ENCODE measurements at regions not wholly inside any gene's neighbourhood (a gene's known extent, or its start where the extent isn't known, plus 50 kb on each side); places are given as distances from the start of the nearest gene placed in this dataset.

DNA sequence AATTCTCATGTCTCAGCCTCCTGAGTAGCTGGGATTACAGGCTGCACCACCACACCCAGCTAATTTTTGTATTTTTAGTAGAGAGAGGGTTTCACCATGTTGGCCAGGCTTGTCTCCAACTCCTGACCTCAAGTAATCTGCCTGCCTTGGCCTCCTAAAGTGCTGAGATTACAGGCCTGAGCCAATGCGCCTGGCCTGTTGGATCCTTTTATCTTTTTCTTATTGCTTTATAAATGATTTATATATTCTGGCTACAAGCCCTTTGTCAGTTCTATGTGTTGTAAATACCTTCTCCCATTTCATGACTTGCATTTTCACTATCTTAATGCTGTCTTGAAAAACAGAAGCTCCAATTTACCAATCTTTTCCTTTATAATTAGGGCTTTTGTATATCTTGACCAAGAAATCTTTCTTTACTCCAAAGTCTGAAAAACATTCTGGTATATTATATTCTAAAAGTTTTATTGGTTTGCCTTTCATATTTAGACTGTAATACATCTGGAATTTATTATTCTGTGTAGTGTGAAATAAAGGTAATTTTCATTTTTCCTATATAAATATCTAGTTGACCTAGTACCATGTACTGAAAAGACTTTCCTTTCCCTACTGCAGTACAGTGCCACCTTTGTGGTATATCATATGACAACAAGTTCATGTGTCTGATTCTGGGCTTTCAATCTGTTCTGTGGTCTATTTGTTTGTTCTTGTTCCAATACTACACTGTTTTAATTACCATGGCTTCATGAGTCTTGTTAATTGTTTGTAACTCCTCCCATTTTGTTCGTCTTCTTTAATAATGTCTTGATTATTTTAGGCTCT, 52.9 kb upstream of the RNU6-1 start:
- DNase-seq, result no peak

DNA sequence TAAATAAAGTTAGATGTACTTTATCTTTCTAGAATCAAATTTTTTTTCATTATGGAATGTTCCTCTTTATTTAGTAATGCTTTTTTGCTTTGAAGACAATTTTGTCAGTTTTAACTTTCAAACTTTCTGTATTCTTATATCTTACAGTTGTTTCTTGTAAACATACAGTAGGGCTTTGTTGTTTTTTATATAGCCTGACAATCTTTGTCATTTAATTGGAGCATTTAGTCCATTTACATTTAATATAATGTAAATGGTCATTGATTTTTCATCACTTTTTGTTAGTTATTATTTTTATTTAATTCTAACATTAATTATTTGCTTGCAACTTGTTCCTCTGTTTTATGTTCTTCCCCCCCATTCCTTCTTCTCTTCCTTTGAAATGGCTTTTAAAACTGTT, 55.4 kb upstream of the RNU6-1 start:
- no peak for DNase-seq

DNA sequence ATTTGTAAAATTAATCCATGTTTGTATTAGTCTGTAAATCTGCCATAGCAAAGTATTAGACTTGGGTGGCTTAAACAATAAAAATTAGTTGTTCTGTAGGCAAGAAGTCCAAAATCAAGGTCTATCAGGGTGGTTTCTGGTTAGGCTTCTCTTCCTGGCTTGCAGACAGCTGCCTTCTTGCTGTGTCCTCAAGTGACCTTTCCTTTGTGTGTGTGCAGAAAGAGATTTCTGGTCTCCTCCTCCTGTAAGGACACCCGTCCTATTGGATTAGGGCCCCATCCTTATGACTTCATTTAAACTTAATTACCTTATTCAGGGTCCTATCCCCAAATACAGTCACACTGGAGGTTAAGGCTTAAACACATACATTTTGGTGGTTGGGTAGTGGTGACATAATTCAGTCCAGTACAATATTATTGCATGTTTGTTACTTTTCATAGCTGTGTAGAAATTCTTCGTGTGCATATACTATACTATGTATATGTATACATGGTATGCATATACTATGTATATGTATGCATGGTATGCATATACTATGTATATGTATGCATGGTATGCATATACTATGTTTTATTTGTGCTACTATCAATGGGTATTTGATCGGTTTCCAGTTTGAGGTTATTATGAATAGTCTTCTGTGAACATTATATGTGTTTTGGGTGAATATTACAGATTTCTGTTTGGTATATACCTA, 57.9 kb upstream of the RNU6-1 start:
- DNase-seq, result no peak

DNA sequence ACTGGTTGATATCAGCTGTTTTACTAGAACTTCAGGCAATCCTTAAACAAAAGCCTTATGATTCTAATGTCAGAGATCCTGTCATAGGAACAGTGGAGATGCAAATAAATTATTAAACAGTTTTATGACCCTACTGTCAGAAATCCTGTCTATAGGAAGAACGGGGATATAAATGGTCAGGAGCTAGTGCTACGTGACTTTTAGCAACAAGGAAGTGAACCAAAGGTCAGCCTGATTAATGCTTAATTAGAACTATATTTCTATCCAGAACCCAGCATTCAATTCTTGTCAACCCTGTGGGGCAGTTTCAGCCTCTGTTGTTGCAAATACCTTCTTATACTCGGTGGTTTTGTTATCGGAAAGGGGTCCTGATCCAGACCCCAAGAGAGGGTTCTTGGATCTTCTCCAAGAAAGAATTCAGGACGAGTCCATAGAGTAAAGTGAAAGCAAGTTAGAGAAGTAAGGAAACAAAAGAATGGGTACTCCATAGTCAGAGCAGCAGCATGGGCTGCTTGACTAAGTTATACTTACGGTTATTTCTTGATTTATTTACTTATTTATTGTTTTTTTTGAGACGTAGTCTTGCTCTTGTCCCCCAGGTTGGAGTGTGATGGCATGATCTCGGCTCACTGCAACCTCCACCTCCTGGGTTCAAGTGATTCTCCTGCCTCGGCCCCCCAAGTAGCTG, 59.9 kb upstream of the RNU6-1 start:
- DNase-seq, result no peak

DNA sequence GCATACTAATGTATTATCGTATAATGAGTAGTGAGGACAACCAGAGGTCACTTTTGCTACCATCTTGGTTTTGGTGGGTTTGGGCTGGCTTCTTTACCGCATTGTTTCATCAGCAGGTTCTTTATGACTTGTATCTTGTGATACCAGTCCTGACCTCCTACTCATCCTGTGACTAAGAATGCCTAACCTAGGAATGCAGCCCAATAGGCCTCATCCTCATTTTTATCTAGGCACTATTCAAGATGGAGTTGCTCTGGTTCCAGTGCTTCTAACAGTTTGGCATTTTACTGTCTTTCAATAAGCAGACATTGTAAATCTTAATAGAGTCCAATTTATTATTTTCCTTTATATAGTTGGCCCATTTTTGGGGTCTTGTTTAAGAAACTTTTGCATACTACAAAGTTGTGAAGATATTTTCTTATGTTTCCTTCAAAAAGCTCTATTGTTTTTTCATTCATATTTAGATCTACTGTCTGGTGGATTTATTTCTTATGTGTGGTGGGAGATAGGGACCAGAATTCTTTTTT, 60.8 kb upstream of the RNU6-1 start:
- DNase-seq, result no peak

DNA sequence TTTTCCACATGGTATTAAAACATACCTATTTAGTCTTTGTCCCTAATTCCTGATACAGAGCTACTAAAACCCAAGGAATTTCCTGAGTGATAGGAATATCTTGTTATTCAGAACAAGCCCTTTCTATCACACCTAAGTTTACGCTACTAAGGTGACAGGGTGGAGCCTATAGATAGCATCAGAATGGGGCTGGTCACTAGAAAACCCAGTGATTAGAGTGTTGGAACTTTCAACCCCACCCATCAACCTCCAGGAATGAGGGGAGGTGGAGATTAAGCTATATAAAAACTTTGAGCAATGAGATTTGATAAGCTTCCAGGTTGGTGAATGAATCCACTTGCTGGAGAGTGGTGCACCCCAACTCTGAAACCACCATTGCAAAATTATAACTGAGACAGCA, 62.1 kb upstream of the RNU6-1 start:
- no peak for DNase-seq

DNA sequence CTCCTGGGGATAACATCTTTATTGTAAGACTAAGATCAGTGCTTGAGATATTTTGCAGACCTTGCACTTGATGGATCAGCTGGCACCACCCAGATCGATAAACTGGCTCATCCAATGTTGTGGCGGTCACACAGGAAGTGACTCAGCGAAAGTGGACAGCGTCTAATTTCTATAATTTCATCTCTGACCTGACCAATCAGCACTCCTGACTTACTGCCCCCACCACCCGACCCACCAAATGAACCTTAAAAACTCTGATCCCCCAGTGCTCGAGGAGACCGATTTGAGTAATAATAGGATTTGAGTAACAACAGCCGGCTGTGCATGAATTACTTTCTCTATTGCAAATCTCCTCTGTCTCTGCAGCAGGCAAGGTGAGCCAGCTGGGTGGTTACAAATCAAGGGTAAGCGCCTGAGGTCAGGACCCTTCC, 62.7 kb upstream of the RNU6-1 start:
- no peak for DNase-seq

DNA sequence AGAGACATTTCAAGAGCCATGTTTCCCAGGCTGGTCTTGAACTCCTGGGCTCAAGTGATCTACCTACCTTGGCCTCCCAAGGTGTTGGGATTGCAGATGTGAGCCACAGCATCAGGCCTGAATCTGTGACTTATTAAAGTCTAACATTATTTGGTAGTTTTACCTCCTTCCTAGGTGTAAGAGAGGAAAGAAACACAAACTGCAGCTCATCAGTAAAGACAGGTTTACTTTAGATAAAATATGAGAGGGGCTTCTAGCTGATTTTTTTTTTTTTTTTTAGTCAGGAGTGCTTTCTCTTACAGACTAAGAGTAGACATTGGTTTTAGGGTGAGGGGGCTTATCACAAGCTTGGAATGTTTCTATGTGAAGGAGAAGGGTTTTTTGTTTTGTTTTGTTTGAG, 63.9 kb upstream of the RNU6-1 start:
- DNase-seq, result no peak

DNA sequence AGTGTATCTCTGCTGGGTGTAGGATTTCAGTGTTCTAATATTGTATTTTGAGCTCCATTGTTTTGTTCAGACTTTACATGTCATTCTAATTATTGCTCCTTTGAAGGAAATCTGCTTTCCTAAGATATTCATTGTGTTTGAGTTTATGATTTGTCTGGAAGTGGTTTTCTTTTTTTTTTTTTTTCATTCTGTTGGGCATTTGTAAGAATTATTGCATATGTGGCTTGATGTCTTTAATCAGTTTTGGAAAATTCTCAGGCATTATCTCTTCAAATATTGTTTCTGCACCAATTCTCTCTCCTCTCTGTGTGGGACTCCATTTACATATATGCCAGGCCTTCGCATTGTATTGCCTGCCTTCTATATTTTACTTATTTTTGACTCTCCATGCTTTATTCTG, 65.8 kb upstream of the RNU6-1 start:
- DNase-seq, result no peak

DNA sequence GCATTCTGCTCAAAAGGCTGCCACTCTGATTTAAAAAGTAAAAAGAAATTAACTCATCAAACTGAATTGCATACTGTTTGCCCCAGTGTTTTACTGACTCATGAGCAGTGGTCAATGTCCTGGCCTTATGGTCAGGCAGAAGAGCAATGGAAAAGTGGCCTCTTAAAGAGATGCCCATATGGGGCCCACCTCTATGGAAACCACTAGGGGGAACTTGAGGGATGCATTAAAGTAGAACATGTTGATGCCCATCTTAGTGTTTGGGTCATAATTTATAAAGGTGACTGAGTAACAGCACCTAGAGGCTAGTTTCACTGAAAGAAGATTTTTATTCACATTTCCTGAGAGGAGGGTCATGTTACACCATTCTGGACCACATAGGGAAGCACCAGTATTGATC, 66.5 kb upstream of the RNU6-1 start:
- peak in 1 of 2 experiments; percentile 41 for DNase-seq

DNA sequence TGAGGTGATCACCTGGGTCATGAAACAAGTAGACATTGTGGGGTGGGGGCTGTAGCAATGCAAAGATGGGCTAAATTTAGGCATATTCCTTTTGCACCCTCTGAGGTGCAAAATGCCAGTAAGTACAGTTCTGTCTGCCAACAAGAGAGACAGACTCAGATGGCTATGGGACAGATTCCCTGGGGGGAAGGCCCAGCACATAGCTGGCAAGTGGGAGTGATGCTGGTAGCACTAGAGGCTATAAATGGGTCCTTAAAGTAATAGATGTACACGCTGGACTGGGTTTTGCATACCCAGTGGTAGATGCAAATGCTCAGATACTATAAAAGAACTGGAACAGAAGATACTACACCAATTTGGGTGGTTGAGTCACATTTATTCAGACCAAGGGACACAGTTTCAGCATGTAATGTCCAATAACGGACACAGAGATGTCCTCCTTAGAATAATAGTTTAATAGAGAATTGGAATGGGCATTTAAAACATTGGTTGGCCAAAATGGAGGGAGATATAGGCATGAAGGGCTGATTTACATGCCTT, 67.4 kb upstream of the RNU6-1 start:
- DNase-seq, result peak; percentile 91 to 92

DNA sequence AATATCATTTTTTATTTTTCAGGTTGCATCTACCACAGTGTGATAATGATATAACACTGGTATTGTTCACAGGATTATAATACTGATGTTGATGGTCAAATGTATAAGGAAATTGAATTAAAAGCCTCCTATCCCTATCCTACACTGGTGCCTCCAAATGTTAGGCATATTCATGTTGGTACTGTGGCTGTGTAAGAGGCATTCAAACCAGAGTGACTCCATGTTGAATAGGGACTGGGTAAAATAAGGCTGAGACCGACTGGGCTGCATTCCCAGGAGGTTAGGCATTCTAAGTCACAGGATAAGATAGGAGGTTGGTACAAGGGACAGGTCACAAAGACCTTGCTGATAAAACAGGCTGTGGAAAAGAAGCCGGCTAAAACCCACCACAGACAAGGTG, 68.9 kb upstream of the RNU6-1 start:
- DNase-seq, result no peak

DNA sequence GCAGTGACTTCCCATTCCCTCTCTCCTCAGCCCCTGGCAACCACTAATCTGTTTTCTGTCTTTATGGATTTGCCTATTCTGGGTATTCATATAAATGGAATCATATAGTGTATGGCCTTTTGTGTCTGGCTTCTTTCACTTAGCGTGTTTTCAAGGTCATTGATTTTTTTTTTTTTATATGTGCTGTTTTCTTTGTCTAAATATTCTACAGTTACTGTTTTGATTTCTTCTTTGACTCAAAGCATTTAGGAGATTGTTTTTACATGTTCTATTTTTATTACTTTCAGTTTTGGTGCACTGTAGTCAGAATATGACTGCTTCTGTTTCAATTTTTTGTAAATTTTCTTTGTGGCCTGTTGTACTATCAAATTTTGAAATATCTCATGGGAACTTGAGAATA, 71.9 kb upstream of the RNU6-1 start:
- no peak for DNase-seq

DNA sequence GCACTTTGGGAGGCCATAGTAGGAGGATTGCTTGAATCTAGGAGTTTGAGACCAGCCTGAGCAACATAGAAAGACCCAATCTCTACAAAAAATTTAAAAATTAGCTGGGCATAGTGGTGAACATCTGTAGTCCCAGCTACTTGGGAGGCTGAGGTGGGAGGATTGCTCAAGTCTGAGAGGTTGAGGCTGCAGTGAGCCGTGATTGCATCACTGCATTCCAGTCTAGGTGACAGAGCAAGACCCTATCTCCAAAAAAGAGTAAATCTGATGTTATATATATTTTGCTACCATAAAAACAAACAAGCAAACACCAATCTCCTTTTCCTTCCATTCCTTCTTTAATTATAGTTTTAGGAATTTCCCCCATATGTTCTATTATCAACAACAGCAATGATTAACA, 74.2 kb upstream of the RNU6-1 start:
- DNase-seq, result no peak

DNA sequence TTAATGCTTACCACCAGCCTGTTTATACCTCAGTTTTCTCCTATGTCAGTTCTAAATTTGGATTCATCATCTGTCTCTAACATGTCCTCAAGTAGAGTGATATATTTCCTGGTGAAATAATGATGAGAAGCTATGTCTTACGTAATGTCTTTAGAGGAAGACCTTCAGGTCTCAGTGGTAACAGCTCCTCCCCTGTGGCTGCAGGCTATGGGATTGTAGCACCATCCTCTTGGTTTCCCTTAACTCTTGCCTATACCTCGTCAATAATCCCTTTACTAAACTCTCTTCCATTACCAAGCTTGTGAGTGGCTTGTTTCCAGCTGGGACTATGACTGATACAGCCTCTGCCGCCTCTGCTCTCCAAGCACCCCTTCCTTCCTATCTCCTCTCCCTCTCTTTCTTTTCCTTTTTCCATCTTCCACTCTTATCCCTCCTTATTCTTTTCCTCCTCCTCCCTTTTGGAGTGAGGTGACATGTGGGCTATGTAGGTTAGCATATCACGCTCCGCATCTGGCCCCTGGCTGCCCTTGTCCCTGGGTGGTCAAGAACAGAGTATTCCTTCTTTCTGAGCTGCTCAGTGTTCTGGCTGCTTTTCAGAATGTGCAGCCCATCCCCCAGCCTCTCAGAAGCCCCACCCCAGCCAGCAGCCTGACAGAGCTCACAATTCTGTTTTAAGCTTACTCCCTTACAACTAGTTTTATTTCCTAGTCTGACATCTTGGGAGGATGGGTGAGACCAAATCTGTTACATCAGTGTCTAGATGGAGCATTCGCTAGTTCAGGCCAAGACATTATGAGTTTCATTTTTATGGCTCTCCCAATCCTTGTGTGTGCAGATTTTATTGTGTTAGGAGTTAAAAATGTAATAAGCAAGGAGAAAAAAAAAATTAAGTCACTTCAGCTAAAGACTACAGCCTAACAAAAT, 75.0 kb upstream of the RNU6-1 start:
- peak; percentile 47 to 69 for DNase-seq

DNA sequence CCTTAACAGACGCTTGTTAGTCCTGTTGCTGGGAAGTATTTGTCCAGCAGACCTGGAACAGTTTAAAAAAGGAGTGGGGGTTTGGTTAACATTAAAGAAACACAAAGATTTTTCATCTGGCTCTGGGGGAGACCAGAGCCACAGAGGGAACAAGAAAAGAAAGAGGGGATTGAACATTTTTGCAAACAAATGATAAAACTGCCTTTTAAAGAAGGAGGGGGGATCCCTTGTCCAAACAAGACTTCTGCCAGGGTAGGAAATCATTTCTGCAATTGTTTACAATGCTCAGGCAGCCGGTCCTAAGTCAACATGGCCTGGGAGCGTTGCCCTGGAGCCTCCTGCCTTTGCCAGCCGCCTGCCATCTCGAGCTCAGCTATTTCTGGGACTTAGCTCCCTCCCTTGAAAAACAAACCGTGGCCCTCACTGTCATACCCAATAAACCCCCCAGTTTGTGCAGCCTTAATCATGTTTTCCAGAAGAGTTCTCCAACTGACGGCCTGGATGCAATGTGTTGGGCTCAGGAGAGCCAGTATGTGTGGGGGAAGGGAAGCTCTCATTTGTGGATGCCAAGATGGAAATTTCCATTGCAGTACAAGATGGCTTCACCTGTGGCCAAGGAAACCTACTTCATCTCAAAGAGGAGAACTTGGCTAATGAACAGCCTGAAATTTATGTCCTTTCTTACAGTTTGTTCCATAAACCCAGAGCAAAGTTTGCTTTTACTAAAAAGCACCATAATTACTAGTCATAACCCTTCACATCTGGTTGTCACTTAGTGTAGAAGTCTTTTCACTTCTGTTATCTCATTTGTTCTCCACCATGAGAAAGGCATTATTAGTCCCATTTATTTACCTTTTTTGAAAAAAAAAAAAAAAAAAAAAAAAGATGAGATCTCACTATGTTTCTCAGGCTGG, 75.9 kb upstream of the RNU6-1 start:
- DNase-seq, result peak; percentile 78 to 86

DNA sequence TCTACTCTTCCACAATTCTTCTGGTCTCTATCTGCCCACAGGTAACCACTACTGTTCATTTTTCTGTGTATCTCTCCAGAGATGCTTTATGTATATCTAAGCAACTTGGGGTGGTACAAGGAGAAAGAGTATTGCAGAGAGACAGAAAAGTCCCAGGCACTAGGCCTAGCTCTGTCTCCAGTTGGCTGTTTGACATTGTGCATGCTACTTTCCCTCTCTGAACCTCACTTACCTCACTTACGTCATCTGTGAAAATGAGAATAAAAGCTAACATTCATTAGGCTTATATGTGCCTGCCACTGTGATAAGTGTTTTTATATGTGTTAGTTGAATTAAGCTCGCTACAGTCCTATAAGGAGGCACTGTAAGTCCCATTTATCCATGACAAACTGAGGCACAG, 76.7 kb upstream of the RNU6-1 start:
- DNase-seq, result no peak

DNA sequence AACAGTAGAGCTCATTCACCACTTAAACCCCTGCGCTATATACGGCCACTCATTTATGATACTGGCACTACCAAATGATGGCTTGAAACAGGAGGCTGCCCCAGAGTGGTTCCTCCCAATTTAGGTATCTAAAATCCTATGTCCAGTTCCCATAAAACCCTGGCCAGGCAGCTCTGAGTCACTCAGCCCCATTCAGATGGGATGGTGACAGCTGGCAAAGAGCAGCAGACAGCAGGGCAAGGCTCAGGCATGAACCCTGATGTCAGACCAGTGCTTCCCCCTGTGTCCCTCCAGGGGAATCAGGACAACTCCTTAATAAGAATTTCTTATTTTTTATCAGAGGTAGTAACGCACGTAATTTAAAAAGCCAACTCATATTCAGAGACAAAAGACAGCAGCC, 77.2 kb upstream of the RNU6-1 start:
- DNase-seq, result no peak

DNA sequence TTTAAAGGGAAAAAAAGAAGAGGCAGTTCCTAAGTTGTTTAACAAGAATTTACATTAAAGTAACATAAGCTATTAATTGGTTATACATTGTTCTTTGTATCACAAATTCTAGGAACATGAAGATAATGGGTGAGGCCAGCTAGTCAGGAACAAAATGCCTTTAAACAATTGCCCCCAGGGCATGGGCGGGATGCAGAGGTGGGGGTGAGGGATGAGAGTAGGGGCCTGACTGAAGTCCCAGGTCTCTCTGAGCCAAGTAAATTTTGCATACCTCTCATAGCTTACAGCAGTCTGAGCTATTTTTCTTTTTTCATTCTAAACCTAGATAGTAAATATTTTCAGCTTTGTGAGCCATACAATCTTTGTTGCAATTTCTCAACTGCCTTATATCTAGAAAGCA, 77.8 kb upstream of the RNU6-1 start:
- DNase-seq, result no peak

DNA sequence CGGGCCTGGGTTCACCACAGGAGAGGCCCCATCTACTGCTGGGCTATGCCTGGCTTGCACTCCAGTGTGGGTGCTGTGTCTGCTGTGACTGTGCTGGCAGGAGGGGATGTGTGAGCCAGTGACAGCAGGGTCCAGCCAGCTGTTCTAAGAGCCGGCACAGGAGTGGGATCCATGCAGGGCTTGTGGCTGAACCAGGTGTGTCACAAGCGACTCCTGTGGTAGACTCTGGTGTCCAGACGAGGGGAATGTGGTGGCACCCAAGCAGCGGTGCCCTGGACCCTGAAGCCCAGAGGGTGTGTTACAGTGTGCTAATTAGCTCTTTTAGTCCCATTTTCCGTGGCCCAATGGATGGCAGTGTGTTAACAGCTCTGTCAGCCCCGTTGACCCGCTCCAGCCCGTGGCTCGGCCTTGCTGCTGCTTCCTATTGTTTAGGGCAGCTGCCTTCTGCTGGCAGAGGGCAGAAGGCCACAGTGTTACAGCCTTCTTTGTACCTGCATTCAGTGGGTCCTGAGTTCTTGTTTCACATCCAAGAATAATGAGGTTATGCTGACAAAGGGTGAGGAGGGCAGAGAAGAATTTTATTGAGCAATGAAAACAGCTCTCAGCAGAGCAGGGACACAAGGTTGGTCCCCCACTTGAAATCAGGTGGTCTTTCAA, 78.5 kb upstream of the RNU6-1 start:
- DNase-seq, result no peak

Data from NCI-H526 (cell line).